Endothelial cell of umbilical vein (primary cell): ENCODE measurements at regions not wholly inside any gene's neighbourhood (a gene's known extent, or its start where the extent isn't known, plus 50 kb on each side); places are given as distances from the start of the nearest gene placed in this dataset.

Source experiments
- BruUV-seq: library from RNA; stranded (reverse); fragments of 400-500 nt; replicated peaks from 2 replicates; lab custom pipeline; 2021; lab: Mats Ljungman, UMichigan
- CTCF ChIA-PET: fragments of 300-600, 350-600 bp; sonication (Branson Sonifier 250); formaldehyde crosslinking; loops from one replicate; lab custom pipeline; 2021; ENCODE audit warnings: antibody characterized with exemption, inconsistent platforms; lab: Charles Lee
- POLR2A ChIA-PET: fragments of 300-600, 350-600 bp; sonication (Branson Sonifier 250); formaldehyde crosslinking; loops from one replicate; lab custom pipeline; 2021; ENCODE audit warnings: antibody characterized with exemption, inconsistent platforms; lab: Charles Lee
- DNase-seq: peaks from one replicate; pipeline ENCODE4 v3.0.0-alpha.2; 2011; ENCODE audit warnings: low read depth, low spot score
- FAIRE-seq: peaks from 2 replicates; lab custom pipeline; 2011; peaks lifted over from hg19 to GRCh38; lab: Jason Lieb, UNC
- H2AFZ ChIP-seq: 2 replicates; pipeline ENCODE4 v1.6.0; 2012; ENCODE audit warnings: low read depth, low read length, control low read depth, inconsistent platforms
- H3K27ac ChIP-seq: 2 replicates; pipeline ENCODE4 v1.5.1; 2011; ENCODE audit warnings: low read depth, mild to moderate bottlenecking, control low read depth, low read length, moderate library complexity; ENCODE audit not compliant: insufficient read depth
- H3K27me3 ChIP-seq, 2 experiments: 2 replicates each; pipeline versions ENCODE4 v1.6.0 to v1.6.1; 2011; ENCODE audit warnings: low read length in 2 of 2, mixed read lengths in 1 of 2; ENCODE audit not compliant: control insufficient read depth in 2 of 2, insufficient read depth in 2 of 2
- H3K36me3 ChIP-seq, 2 experiments: 2 replicates in 1 of 2; 3 replicates in 1 of 2; pipeline ENCODE4 v1.5.1; 2011; ENCODE audit warnings: low read length in 2 of 2, mild to moderate bottlenecking in 1 of 2, moderate library complexity in 1 of 2; ENCODE audit not compliant: control insufficient read depth in 2 of 2, insufficient read depth in 2 of 2; ENCODE audit errors: extremely low read depth in 1 of 2
- H3K4me1 ChIP-seq: 3 replicates; pipeline ENCODE4 v1.5.1; 2011; ENCODE audit warnings: mild to moderate bottlenecking, low read length; ENCODE audit not compliant: control insufficient read depth, insufficient read depth; ENCODE audit errors: extremely low read depth
- H3K4me2 ChIP-seq: 2 replicates; pipeline ENCODE4 v1.6.1; 2011; ENCODE audit warnings: low read length, control low read depth, mixed read lengths; ENCODE audit not compliant: insufficient read depth
- H3K4me3 ChIP-seq, 3 experiments: fragments of 200-600 bp in 1 of 3; sonication (generic), shearing (Covaris generic) in 1 of 3; replicated peaks in 1 of 3; 2 replicates each; pipeline ENCODE4 v1.5.1; 2011 to 2016; ENCODE audit warnings: control low read depth in 3 of 3, low read length in 3 of 3, mild to moderate bottlenecking in 2 of 3, inconsistent platforms in 1 of 3, low read depth in 1 of 3, moderate library complexity in 1 of 3; ENCODE audit not compliant: insufficient read depth in 1 of 3
- H3K79me2 ChIP-seq: 2 replicates; pipeline ENCODE4 v1.6.0; 2012; ENCODE audit warnings: low read length, inconsistent platforms; ENCODE audit not compliant: control insufficient read depth, insufficient read depth
- H3K9ac ChIP-seq: replicated peaks from 2 replicates; pipeline ENCODE3; 2011; ENCODE audit warnings: low read length, control low read depth; ENCODE audit not compliant: insufficient read depth; ENCODE audit errors: extremely low read depth
- H3K9me1 ChIP-seq: replicated peaks from 3 replicates; pipeline ENCODE4 v1.6.0; 2011; ENCODE audit warnings: mild to moderate bottlenecking, low read length; ENCODE audit not compliant: control insufficient read depth, insufficient read depth; ENCODE audit errors: extremely low read depth
- H3K9me3 ChIP-seq: replicated peaks from 2 replicates; pipeline ENCODE4 v1.5.1; 2012; ENCODE audit warnings: low read length, inconsistent platforms; ENCODE audit not compliant: control insufficient read depth, insufficient read depth
- H4K20me1 ChIP-seq: replicated peaks from 2 replicates; pipeline ENCODE3; 2011; ENCODE audit warnings: mild to moderate bottlenecking, low read length; ENCODE audit not compliant: control insufficient read depth, insufficient read depth; ENCODE audit errors: extremely low read depth
- CTCF ChIP-seq, 2 donors: IDR thresholded peaks; 1 replicate in 1 of 2; 2 replicates in 1 of 2; pipeline ENCODE4 v1.5.1; 2011; ENCODE audit warnings: low read length in 2 of 2, mild to moderate bottlenecking in 2 of 2, moderate library complexity in 2 of 2, control low read depth in 1 of 2, inconsistent platforms in 1 of 2, low read depth in 1 of 2; ENCODE audit not compliant: insufficient read depth in 1 of 2; ENCODE audit errors: extremely low read depth in 1 of 2
- EZH2 ChIP-seq: IDR thresholded peaks from 2 replicates; pipeline ENCODE4 v1.6.1; 2012; ENCODE audit warnings: borderline replicate concordance, low read depth, mild to moderate bottlenecking, moderate library complexity, low read length, inconsistent platforms; ENCODE audit not compliant: severe bottlenecking
- FOS ChIP-seq: IDR thresholded peaks from 2 replicates; pipeline ENCODE4 v1.6.1; 2011; ENCODE audit warnings: mild to moderate bottlenecking, low read length, moderate library complexity, borderline replicate concordance; ENCODE audit not compliant: insufficient read depth
- GATA2 ChIP-seq: IDR thresholded peaks from 2 replicates; pipeline ENCODE4 v1.7.0; 2011; ENCODE audit warnings: low read depth, mild to moderate bottlenecking, moderate library complexity, mixed read lengths, low read length; ENCODE audit not compliant: insufficient read length, insufficient read depth
- JUN ChIP-seq: IDR thresholded peaks from 2 replicates; pipeline ENCODE4 v1.6.1; 2011; ENCODE audit warnings: borderline replicate concordance, low read depth; ENCODE audit not compliant: insufficient read length, insufficient read depth
- MAX ChIP-seq: IDR thresholded peaks from 2 replicates; pipeline ENCODE4 v1.6.1; 2011; ENCODE audit not compliant: insufficient read depth, insufficient read length
- MYC ChIP-seq: IDR thresholded peaks from one replicate; pipeline ENCODE4 v1.6.1; 2011; ENCODE audit warnings: mild to moderate bottlenecking, low read depth, low read length
- POLR2A ChIP-seq: IDR thresholded peaks from 2 replicates; pipeline ENCODE4 v1.6.1; 2012; ENCODE audit warnings: low read depth, mild to moderate bottlenecking, control low read depth, low read length
- POLR2AphosphoS5 ChIP-seq: IDR thresholded peaks from 2 replicates; pipeline ENCODE4 v1.6.1; 2012; ENCODE audit warnings: low read depth, mild to moderate bottlenecking, control low read depth, low read length, moderate library complexity; ENCODE audit not compliant: insufficient read depth
- dilution Hi-C: fragments of 300-500 bp; cut with MboI; formaldehyde crosslinking; loops from one replicate; pipeline ENCODE4 v1.15.0; 2019; ENCODE audit warnings: low sequenced_read_pairs; ENCODE audit not compliant: extremely low pct_ligation_motif_present
- intact Hi-C: fragments of 100-400 bp; cut with micrococcal nuclease; formaldehyde crosslinking; loops from one replicate; pipeline ENCODE4 v1.10.0; 2022

GRCh38 chr3:103690536-103690935, 1255.7 kb downstream of the ZPLD1 start:
- intact Hi-C loops (no loop called here), dilution Hi-C loops (no loop called here)
- H3K4me2 ChIP-seq: no peak overlapping the region
- no peaks in the 10 kb centered on the region for H4K20me1 ChIP-seq
- H3K36me3 ChIP-seq: no peaks in the 10 kb centered on the region
- ChIA-PET CTCF (no interaction called here), POLR2A (no interaction called here)
- H3K9ac ChIP-seq: no peak overlapping the region
- no peaks in the 10 kb centered on the region for H3K9me1 ChIP-seq
- no peaks in the 10 kb centered on the region for H3K4me1 ChIP-seq
- FAIRE-seq (no peak), DNase-seq (no peak)
- H3K4me3 ChIP-seq: no peak overlapping the region
- BruUV-seq: no TSS peak
- no peaks in the 10 kb centered on the region for H3K27me3 ChIP-seq
- no peak for TF ChIP-seq GATA2
- TF ChIP-seq MAX: no peak
- TF ChIP-seq POLR2AphosphoS5: no peak
- no peak for TF ChIP-seq EZH2
- no peak for TF ChIP-seq JUN
- TF ChIP-seq FOS: no peak
- TF ChIP-seq MYC: no peak
- no peak for TF ChIP-seq CTCF (IDR thresholded peaks at IDR 0.05; ENCODE audit: extremely low read depth in 1 of 2, insufficient read depth in 1 of 2, low read depth in 1 of 2, low read length in 2 of 2)
- TF ChIP-seq POLR2A: no peak
- H3K27ac ChIP-seq: no peak overlapping the region
- no peaks in the 10 kb centered on the region for H3K9me3 ChIP-seq
- H2AFZ ChIP-seq: no peak overlapping the region
- no peaks in the 10 kb centered on the region for H3K79me2 ChIP-seq
